Lung (tissue), 11 donors: ENCODE measurements at regions not wholly inside any gene's neighbourhood (a gene's known extent, or its start where the extent isn't known, plus 50 kb on each side); places are given as distances from the start of the nearest gene placed in this dataset.
A peak's percentile ranks its signal among the peaks of the same experiment; 100 is the strongest.

Experiments used
- ATAC-seq: fragments of 200-7000 bp; cut with Tn5 transposase; one replicate; pipeline ENCODE4 v1.9.1; 2020; ENCODE audit warnings: moderate number of reproducible peaks; ENCODE audit not compliant: insufficient read depth, low FRiP score
- DNase-seq, 3 donors: peaks; one replicate each; pipeline ENCODE4 v3.0.0-alpha.2; 2013 to 2017
- H3K27ac ChIP-seq, 2 donors: one replicate each; pipeline ENCODE4 v1.5.1; 2013; ENCODE audit warnings: mild to moderate bottlenecking in 2 of 2, moderate library complexity in 2 of 2, control low read depth in 1 of 2, inconsistent platforms in 1 of 2, low read depth in 1 of 2, low read length in 1 of 2
- H3K27me3 ChIP-seq, 3 donors: one replicate each; pipeline ENCODE4 v1.5.1; 2013; ENCODE audit warnings: low read length in 2 of 3; ENCODE audit not compliant: control insufficient read depth in 3 of 3, insufficient read depth in 3 of 3
- H3K36me3 ChIP-seq, 4 donors: one replicate each; pipeline ENCODE4 v1.5.1; 2013; ENCODE audit warnings: low read length in 4 of 4, mild to moderate bottlenecking in 1 of 4, moderate library complexity in 1 of 4; ENCODE audit not compliant: control insufficient read depth in 4 of 4, insufficient read depth in 4 of 4
- H3K4me1 ChIP-seq, 5 donors: one replicate each; pipeline ENCODE4 v1.5.1; 2013; ENCODE audit warnings: low read length in 5 of 5, mild to moderate bottlenecking in 2 of 5, moderate library complexity in 1 of 5; ENCODE audit not compliant: control insufficient read depth in 5 of 5, insufficient read depth in 5 of 5
- H3K4me3 ChIP-seq: one replicate; pipeline ENCODE4 v1.5.1; 2013; ENCODE audit warnings: mild to moderate bottlenecking, control low read depth, moderate library complexity
- H3K9ac ChIP-seq, 2 donors: one replicate each; pipeline ENCODE4 v1.5.1; 2013; ENCODE audit warnings: low read length in 2 of 2, control low read depth in 1 of 2; ENCODE audit not compliant: insufficient read depth in 1 of 2
- H3K9me3 ChIP-seq, 4 donors: one replicate each; pipeline ENCODE4 v1.5.1; 2013; ENCODE audit warnings: low read length in 3 of 4, mild to moderate bottlenecking in 1 of 4, moderate library complexity in 1 of 4; ENCODE audit not compliant: control insufficient read depth in 4 of 4, insufficient read depth in 3 of 4
- CTCF ChIP-seq: IDR thresholded peaks from 2 replicates; pipeline ENCODE4 v1.5.1; 2012; ENCODE audit warnings: mild to moderate bottlenecking; ENCODE audit errors: control extremely low read depth, extremely low read depth
- WGBS, 2 donors: extraction: QIAGEN DNeasy Blood & Tissue Kit; methylation state at CpG; one replicate each; pipeline ENCODE4 v1.1.7; 2013; 5-methylcytosine and 5-hydroxymethylcytosine counted together
- donor health status: control.
- donor health status: control.
- donor health status: Bipolar disorder and iron deficiency.
- donor health status: healthy.
- donor health status: DM: yes; HTN: yes; CAD: no.

- no peak overlapping the region for H3K9ac ChIP-seq
- peaks cover 0 to 6% (median 0%) of the 10 kb centered on the region in 5 donors for H3K4me1 ChIP-seq
- no peak for TF ChIP-seq CTCF
- DNase-seq (no peak), ATAC-seq (no peak)
- no peak overlapping the region for H3K4me3 ChIP-seq
- peaks cover 0 to 16% (median 0%) of the 10 kb centered on the region in 4 donors for H3K9me3 ChIP-seq
- no peaks in the 10 kb centered on the region for H3K36me3 ChIP-seq
- WGBS, 2 donors, result 34 to 36% methylated on average over 9 of the region's 9 CpGs
- H3K27ac ChIP-seq, result no peak overlapping the region
- peaks cover 0 to 43% (median 21%) of the 10 kb centered on the region in 3 donors for H3K27me3 ChIP-seq
Observed at GRCh38 chr12:130220706-130221100, 58.4 kb downstream of the FZD10 start.

- ATAC-seq (no peak), DNase-seq (peak in 1 of 3 donors; percentile 20)
- Histone ChIP-seq H3K9ac (no peak overlapping the region), H3K27me3 (peaks cover 0 to 51% (median 24%) of the 10 kb centered on the region in 3 donors), H3K4me3 (no peak overlapping the region), H3K9me3 (peaks cover 0 to 18% (median 0%) of the 10 kb centered on the region in 4 donors), H3K4me1 (peaks cover 0 to 6% (median 0%) of the 10 kb centered on the region in 5 donors), H3K27ac (no peak overlapping the region), H3K36me3 (no peaks in the 10 kb centered on the region)
- WGBS, 2 donors, result 52 to 55% methylated on average over 23 of the region's 23 CpGs
- TF ChIP-seq CTCF, result no peak
Observed at GRCh38 chr12:130222519-130223218, 60.4 kb downstream of the FZD10 start.

- ATAC-seq (no peak), DNase-seq (no peak)
- Histone ChIP-seq H3K4me3 (no peak overlapping the region), H3K9me3 (peaks cover 0 to 17% (median 0%) of the 10 kb centered on the region in 4 donors), H3K27me3 (peaks cover 0 to 53% (median 26%) of the 10 kb centered on the region in 3 donors), H3K4me1 (peaks cover 0 to 6% (median 0%) of the 10 kb centered on the region in 5 donors), H3K9ac (no peak overlapping the region), H3K27ac (no peak overlapping the region), H3K36me3 (no peaks in the 10 kb centered on the region)
- 88 to 91% methylated on average over 6 of the region's 6 CpGs for WGBS, 2 donors
- no peak for TF ChIP-seq CTCF
Observed at GRCh38 chr12:130223767-130224244, 61.5 kb downstream of the FZD10 start.
